ENCODE measurements at regions not wholly inside any gene's neighbourhood (a gene's known extent, or its start where the extent isn't known, plus 50 kb on each side); places are given as distances from the start of the nearest gene placed in this dataset.

- no peak for TF ChIP-seq GATA3 (IDR thresholded peaks at IDR 0.05; ENCODE audit: low read depth, low read length)
- TF ChIP-seq GATA2 (IDR thresholded peaks at IDR 0.05; ENCODE audit: low read depth, low read length) = no peak
Observed at GRCh38 chr15:55124616-55125015, 72.1 kb downstream of the RSL24D1 start.

Measured in SH-SY5Y (cell line).